Common myeloid progenitor, CD34-positive (primary cell): ENCODE measurements at regions not wholly inside any gene's neighbourhood (a gene's known extent, or its start where the extent isn't known, plus 50 kb on each side); places are given as distances from the start of the nearest gene placed in this dataset.

Experiments
- CTCF ChIA-PET: fragments of 350-600 bp; sonication (Branson Sonifier 250); formaldehyde crosslinking; loops from one replicate; lab custom pipeline; 2021; ENCODE audit warnings: antibody characterized with exemption; lab: Charles Lee
- POLR2A ChIA-PET: fragments of 350-600 bp; sonication (Branson Sonifier 250); formaldehyde crosslinking; loops from one replicate; lab custom pipeline; 2021; ENCODE audit warnings: antibody characterized with exemption; lab: Charles Lee
- DNase-seq, 3 donors: peaks; one replicate each; pipeline versions ENCODE4 v3.0.0 to v3.0.0-alpha.2; 2013
- H3K27ac ChIP-seq, 2 experiments: 1 replicate in 1 of 2; 2 replicates in 1 of 2; pipeline ENCODE4 v1.7.0; 2013; ENCODE audit warnings: inconsistent platforms in 2 of 2, low read length in 2 of 2, mild to moderate bottlenecking in 2 of 2, low read depth in 1 of 2, moderate library complexity in 1 of 2; ENCODE audit not compliant: severe bottlenecking in 2 of 2, insufficient read depth in 1 of 2, poor library complexity in 1 of 2
- H3K27me3 ChIP-seq, 5 experiments: replicated peaks in 2 of 5; 1 replicate in 3 of 5; 2 replicates in 2 of 5; pipeline versions ENCODE4 v1.6.1 to v1.7.0; 2013; ENCODE audit warnings: low read length in 4 of 5, mild to moderate bottlenecking in 2 of 5, moderate library complexity in 2 of 5, inconsistent platforms in 1 of 5; ENCODE audit not compliant: insufficient read depth in 5 of 5, control insufficient read depth in 4 of 5
- H3K36me3 ChIP-seq, 4 experiments: 1 replicate in 2 of 4; 2 replicates in 2 of 4; pipeline versions ENCODE4 v1.6.1 to v1.7.0; 2013; ENCODE audit warnings: low read length in 3 of 4, control low read depth in 1 of 4, mild to moderate bottlenecking in 1 of 4; ENCODE audit not compliant: control insufficient read depth in 4 of 4, insufficient read depth in 4 of 4
- H3K4me1 ChIP-seq, 4 experiments: 1 replicate in 3 of 4; 2 replicates in 1 of 4; pipeline versions ENCODE4 v1.6.1 to v1.7.1; 2013; ENCODE audit warnings: low read length in 3 of 4, mild to moderate bottlenecking in 3 of 4, control low read depth in 1 of 4, inconsistent platforms in 1 of 4, moderate library complexity in 1 of 4; ENCODE audit not compliant: control insufficient read depth in 4 of 4, insufficient read depth in 4 of 4; ENCODE audit errors: control extremely low read depth in 1 of 4
- H3K4me3 ChIP-seq, 7 experiments: 1 replicate in 4 of 7; 2 replicates in 3 of 7; pipeline versions ENCODE4 v1.5.1 to v1.7.0; 2013; ENCODE audit warnings: mild to moderate bottlenecking in 7 of 7, low read length in 6 of 7, moderate library complexity in 6 of 7, inconsistent platforms in 2 of 7, low read depth in 2 of 7, control low read depth in 1 of 7; ENCODE audit not compliant: insufficient read depth in 4 of 7, control insufficient read depth in 1 of 7; ENCODE audit errors: extremely low read depth in 1 of 7
- H3K9me3 ChIP-seq, 5 experiments: 1 replicate in 4 of 5; 2 replicates in 1 of 5; pipeline versions ENCODE4 v1.6.1 to v1.7.1; 2013; ENCODE audit warnings: low read length in 4 of 5, mild to moderate bottlenecking in 2 of 5, inconsistent platforms in 1 of 5, low read depth in 1 of 5, moderate library complexity in 1 of 5; ENCODE audit not compliant: control insufficient read depth in 4 of 5, insufficient read depth in 2 of 5; ENCODE audit errors: control extremely low read depth in 1 of 5
- WGBS: methylation state at CpG from one replicate; pipeline ENCODE4 v1.1.5; 2013; ENCODE audit not compliant: insufficient coverage; 5-methylcytosine and 5-hydroxymethylcytosine counted together

GRCh38 chr5:5573798-5574380 lies 151.4 kb downstream of the ICE1 start:
- Histone ChIP-seq H3K4me3 (no peak overlapping the region), H3K27ac (no peak overlapping the region), H3K4me1 (no peaks in the 10 kb centered on the region), H3K9me3 (peaks cover 0 to 2% (median 0%) of the 10 kb centered on the region in 5 experiments), H3K27me3 (peaks cover 0 to 2% (median 0%) of the 10 kb centered on the region in 5 experiments), H3K36me3 (no peaks in the 10 kb centered on the region)
- POLR2A ChIA-PET = no interaction called here
- WGBS = 94% methylated on average over 14 of the region's 15 CpGs
- no peak for DNase-seq
- CTCF ChIA-PET = no interaction called here

GRCh38 chr5:5572976-5573797 lies 150.7 kb downstream of the ICE1 start:
- Histone ChIP-seq H3K27ac (no peak overlapping the region), H3K4me3 (no peak overlapping the region), H3K36me3 (no peaks in the 10 kb centered on the region), H3K4me1 (no peaks in the 10 kb centered on the region), H3K27me3 (peaks cover 0 to 2% (median 0%) of the 10 kb centered on the region in 5 experiments), H3K9me3 (peaks cover 0 to 2% (median 0%) of the 10 kb centered on the region in 5 experiments)
- CTCF ChIA-PET = no interaction called here
- POLR2A ChIA-PET = no interaction called here
- 74% methylated on average over 15 of the region's 21 CpGs for WGBS
- no peak for DNase-seq

- Histone ChIP-seq H3K4me3 (no peak overlapping the region), H3K27me3 (peaks cover 0 to 2% (median 0%) of the 10 kb centered on the region in 5 experiments), H3K4me1 (no peaks in the 10 kb centered on the region), H3K36me3 (no peaks in the 10 kb centered on the region), H3K27ac (no peak overlapping the region), H3K9me3 (peaks cover 0 to 2% (median 0%) of the 10 kb centered on the region in 5 experiments)
- ChIA-PET CTCF (no interaction called here), POLR2A (no interaction called here)
- no peak for DNase-seq
- WGBS = 61% methylated on average over 27 of the region's 29 CpGs
Measured at GRCh38 chr5:5572010-5572865, 149.8 kb downstream of the ICE1 start.

- H3K27ac ChIP-seq = no peak overlapping the region
- WGBS = 90% methylated on average over 3 of the region's 8 CpGs
- no peaks in the 10 kb centered on the region for H3K4me1 ChIP-seq
- H3K27me3 ChIP-seq = peaks cover 0 to 2% (median 0%) of the 10 kb centered on the region in 5 experiments
- CTCF ChIA-PET = no interaction called here
- H3K4me3 ChIP-seq = no peak overlapping the region
- no peaks in the 10 kb centered on the region for H3K36me3 ChIP-seq
- peaks cover 0 to 2% (median 0%) of the 10 kb centered on the region in 5 experiments for H3K9me3 ChIP-seq
- DNase-seq = no peak
- POLR2A ChIA-PET = interaction anchor here (0.7 kb wide), 1 partner anchor 168 kb away, joined by 4 read pairs; no protein-coding TSS in a partner anchor
Measured at GRCh38 chr5:5570646-5571045, 148.2 kb downstream of the ICE1 start.

- CTCF ChIA-PET = no interaction called here
- Histone ChIP-seq H3K27me3 (peaks cover 0 to 3% (median 0%) of the 10 kb centered on the region in 5 experiments), H3K4me1 (no peaks in the 10 kb centered on the region), H3K4me3 (no peak overlapping the region), H3K9me3 (peaks cover 0 to 3% (median 0%) of the 10 kb centered on the region in 5 experiments), H3K27ac (no peak overlapping the region), H3K36me3 (no peaks in the 10 kb centered on the region)
- 100% methylated on average over 2 of the region's 4 CpGs for WGBS
- DNase-seq = no peak
- POLR2A ChIA-PET = no interaction called here
Measured at GRCh38 chr5:5564898-5565297, 142.4 kb downstream of the ICE1 start.

GRCh38 chr5:5560016-5560415 lies 137.5 kb downstream of the ICE1 start:
- H3K9me3 ChIP-seq = peaks cover 0 to 3% (median 0%) of the 10 kb centered on the region in 5 experiments
- CTCF ChIA-PET = no interaction called here
- POLR2A ChIA-PET = no interaction called here
- no peak overlapping the region for H3K27ac ChIP-seq
- H3K27me3 ChIP-seq = peaks cover 0 to 3% (median 0%) of the 10 kb centered on the region in 5 experiments
- 14% methylated on average over 1 of the region's 1 CpG for WGBS
- no peak overlapping the region for H3K4me3 ChIP-seq
- H3K36me3 ChIP-seq = no peaks in the 10 kb centered on the region
- DNase-seq = no peak
- no peaks in the 10 kb centered on the region for H3K4me1 ChIP-seq
